ENCODE measurements at regions not wholly inside any gene's neighbourhood (a gene's known extent, or its start where the extent isn't known, plus 50 kb on each side); places are given as distances from the start of the nearest gene placed in this dataset.

DNA sequence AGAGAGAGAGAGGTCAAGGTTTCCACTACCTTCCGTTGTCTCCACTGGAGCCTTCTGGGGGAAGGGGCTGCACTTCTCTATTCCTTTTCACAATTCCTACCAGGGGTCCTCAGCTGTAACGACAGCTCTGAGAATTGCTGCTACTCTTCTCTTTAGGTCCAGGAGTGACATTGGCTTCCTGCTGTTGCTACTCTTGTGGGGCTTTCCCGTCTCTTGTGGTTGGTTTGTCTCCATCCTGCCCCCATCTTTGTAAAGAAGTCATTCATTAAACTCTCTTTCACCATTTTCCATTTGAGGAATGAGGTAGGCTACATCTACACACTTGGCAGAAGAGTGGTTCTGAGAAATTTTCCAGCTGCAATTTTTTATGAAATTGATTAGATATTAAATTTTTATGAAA is 238.8 kb upstream of the LYZL1 start:
- DNase-seq (ENCODE audit: low read depth, low spot score) (no peak), ATAC-seq (no peak)
- Histone ChIP-seq H3K9me3 (ENCODE audit: control insufficient read depth, insufficient read depth, low read depth, low read length) (no peaks in the 10 kb centered on the region), H3K4me1 (ENCODE audit: control insufficient read depth, insufficient read depth, low read length) (no peaks in the 10 kb centered on the region), H3K27me3 (ENCODE audit: control insufficient read depth, insufficient read depth, low read length) (no peaks in the 10 kb centered on the region; the same call in 1 of the 2 replicates), H3K4me3 (ENCODE audit: low read depth in 2 of 2, low read length in 2 of 2) (no peak overlapping the region), H3K27ac (ENCODE audit: low read length) (no peak overlapping the region), H3K36me3 (ENCODE audit: control insufficient read depth, insufficient read depth, low read length) (no peaks in the 10 kb centered on the region)
- intact Hi-C loops (cut with micrococcal nuclease; ENCODE audit: unreplicated experiment) (no loop called here), in situ Hi-C loops (cut with HindIII; ENCODE audit: low pct_unique_long_range_greater_than_20kb, low sequenced_read_pairs) (no loop called here)
- TF ChIP-seq TCF7L2 (IDR thresholded peaks at IDR 0.05; ENCODE audit: low read depth, low read length): no peak
- ChIA-PET POLR2A (no interaction called here), CTCF (no interaction called here)
- no TSS peak for BruUV-seq (replicated peaks)

DNA sequence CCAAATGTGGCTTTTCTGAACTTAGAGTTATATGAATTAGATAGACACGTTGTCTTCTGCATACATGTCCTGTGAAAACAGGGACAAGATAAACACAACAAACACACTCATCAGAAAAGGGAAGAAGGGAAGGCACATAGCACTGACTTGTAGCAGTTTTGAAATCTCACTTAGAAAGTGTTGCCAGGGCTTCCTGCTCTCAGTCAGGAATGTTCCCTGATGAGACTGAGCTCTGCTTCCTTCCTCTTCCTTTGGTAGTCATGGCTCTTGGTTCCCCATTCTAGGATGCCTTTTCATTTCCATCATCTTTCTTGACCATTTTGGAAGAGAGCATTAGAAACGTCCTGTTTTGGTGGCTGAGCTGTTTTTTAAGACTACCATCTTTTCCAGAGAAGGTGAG is 233.8 kb upstream of the LYZL1 start:
- CTCF ChIA-PET: no interaction called here

GRCh38 chr10:29056729-29057128 is 232.1 kb upstream of the LYZL1 start:
- in situ Hi-C loops (cut with HindIII; ENCODE audit: low pct_unique_long_range_greater_than_20kb, low sequenced_read_pairs): no loop called here
- H3K4me1 ChIP-seq (ENCODE audit: control insufficient read depth, insufficient read depth, low read length): no peaks in the 10 kb centered on the region
- intact Hi-C loops (cut with micrococcal nuclease; ENCODE audit: unreplicated experiment): no loop called here
- H3K4me3 ChIP-seq (ENCODE audit: low read depth in 2 of 2, low read length in 2 of 2): no peak overlapping the region
- ATAC-seq (no peak), DNase-seq (ENCODE audit: low read depth, low spot score) (no peak)
- no peaks in the 10 kb centered on the region for H3K36me3 ChIP-seq (ENCODE audit: control insufficient read depth, insufficient read depth, low read length)
- H3K9me3 ChIP-seq (ENCODE audit: control insufficient read depth, insufficient read depth, low read depth, low read length): no peaks in the 10 kb centered on the region
- ChIA-PET CTCF (interaction anchor here (0.7 kb wide), 1 partner anchor 87 kb away, joined by 7 read pairs; no protein-coding TSS in a partner anchor), POLR2A (no interaction called here)
- H3K27me3 ChIP-seq (ENCODE audit: control insufficient read depth, insufficient read depth, low read length): no peaks in the 10 kb centered on the region
- no peak overlapping the region for H3K27ac ChIP-seq (ENCODE audit: low read length)
- TF ChIP-seq, protein P1, sequence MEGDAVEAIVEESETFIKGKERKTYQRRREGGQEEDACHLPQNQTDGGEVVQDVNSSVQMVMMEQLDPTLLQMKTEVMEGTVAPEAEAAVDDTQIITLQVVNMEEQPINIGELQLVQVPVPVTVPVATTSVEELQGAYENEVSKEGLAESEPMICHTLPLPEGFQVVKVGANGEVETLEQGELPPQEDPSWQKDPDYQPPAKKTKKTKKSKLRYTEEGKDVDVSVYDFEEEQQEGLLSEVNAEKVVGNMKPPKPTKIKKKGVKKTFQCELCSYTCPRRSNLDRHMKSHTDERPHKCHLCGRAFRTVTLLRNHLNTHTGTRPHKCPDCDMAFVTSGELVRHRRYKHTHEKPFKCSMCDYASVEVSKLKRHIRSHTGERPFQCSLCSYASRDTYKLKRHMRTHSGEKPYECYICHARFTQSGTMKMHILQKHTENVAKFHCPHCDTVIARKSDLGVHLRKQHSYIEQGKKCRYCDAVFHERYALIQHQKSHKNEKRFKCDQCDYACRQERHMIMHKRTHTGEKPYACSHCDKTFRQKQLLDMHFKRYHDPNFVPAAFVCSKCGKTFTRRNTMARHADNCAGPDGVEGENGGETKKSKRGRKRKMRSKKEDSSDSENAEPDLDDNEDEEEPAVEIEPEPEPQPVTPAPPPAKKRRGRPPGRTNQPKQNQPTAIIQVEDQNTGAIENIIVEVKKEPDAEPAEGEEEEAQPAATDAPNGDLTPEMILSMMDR (IDR thresholded peaks at IDR 0.05): no peak
- TF ChIP-seq SIN3A (IDR thresholded peaks at IDR 0.05; ENCODE audit: borderline replicate concordance, insufficient read depth, low read depth, low read length) (no peak), TCF7L2 (IDR thresholded peaks at IDR 0.05; ENCODE audit: low read depth, low read length) (no peak), POLR2AphosphoS5 (IDR thresholded peaks at IDR 0.05; ENCODE audit: low read depth, low read length) (no peak)
- TF ChIP-seq, protein P2, sequence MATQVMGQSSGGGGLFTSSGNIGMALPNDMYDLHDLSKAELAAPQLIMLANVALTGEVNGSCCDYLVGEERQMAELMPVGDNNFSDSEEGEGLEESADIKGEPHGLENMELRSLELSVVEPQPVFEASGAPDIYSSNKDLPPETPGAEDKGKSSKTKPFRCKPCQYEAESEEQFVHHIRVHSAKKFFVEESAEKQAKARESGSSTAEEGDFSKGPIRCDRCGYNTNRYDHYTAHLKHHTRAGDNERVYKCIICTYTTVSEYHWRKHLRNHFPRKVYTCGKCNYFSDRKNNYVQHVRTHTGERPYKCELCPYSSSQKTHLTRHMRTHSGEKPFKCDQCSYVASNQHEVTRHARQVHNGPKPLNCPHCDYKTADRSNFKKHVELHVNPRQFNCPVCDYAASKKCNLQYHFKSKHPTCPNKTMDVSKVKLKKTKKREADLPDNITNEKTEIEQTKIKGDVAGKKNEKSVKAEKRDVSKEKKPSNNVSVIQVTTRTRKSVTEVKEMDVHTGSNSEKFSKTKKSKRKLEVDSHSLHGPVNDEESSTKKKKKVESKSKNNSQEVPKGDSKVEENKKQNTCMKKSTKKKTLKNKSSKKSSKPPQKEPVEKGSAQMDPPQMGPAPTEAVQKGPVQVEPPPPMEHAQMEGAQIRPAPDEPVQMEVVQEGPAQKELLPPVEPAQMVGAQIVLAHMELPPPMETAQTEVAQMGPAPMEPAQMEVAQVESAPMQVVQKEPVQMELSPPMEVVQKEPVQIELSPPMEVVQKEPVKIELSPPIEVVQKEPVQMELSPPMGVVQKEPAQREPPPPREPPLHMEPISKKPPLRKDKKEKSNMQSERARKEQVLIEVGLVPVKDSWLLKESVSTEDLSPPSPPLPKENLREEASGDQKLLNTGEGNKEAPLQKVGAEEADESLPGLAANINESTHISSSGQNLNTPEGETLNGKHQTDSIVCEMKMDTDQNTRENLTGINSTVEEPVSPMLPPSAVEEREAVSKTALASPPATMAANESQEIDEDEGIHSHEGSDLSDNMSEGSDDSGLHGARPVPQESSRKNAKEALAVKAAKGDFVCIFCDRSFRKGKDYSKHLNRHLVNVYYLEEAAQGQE (IDR thresholded peaks at IDR 0.05; ENCODE audit: insufficient read depth in 1 of 2, low read depth in 2 of 2, low read length in 1 of 2): no peak
- BruUV-seq (replicated peaks): no TSS peak

More for the DNA sequence above, 233.8 kb upstream of the LYZL1 start:
- no peaks in the 10 kb centered on the region for H3K4me1 ChIP-seq (ENCODE audit: control insufficient read depth, insufficient read depth, low read length)
- intact Hi-C loops (cut with micrococcal nuclease; ENCODE audit: unreplicated experiment) (no loop called here), in situ Hi-C loops (cut with HindIII; ENCODE audit: low pct_unique_long_range_greater_than_20kb, low sequenced_read_pairs) (no loop called here)
- ATAC-seq: no peak
- no peak for TF ChIP-seq POLR2AphosphoS5 (IDR thresholded peaks at IDR 0.05; ENCODE audit: low read depth, low read length)
- H3K36me3 ChIP-seq (ENCODE audit: control insufficient read depth, insufficient read depth, low read length): no peaks in the 10 kb centered on the region
- no peak overlapping the region for H3K4me3 ChIP-seq (ENCODE audit: low read depth in 2 of 2, low read length in 2 of 2)
- H3K27me3 ChIP-seq (ENCODE audit: control insufficient read depth, insufficient read depth, low read length): no peaks in the 10 kb centered on the region
- H3K9me3 ChIP-seq (ENCODE audit: control insufficient read depth, insufficient read depth, low read depth, low read length): no peaks in the 10 kb centered on the region
- POLR2A ChIA-PET: no interaction called here
- no peak for DNase-seq (ENCODE audit: low read depth, low spot score)
- no peak overlapping the region for H3K27ac ChIP-seq (ENCODE audit: low read length)
- BruUV-seq (replicated peaks): no TSS peak

Measured in Panc1 (cell line).